Right atrium auricular region (tissue), 2 donors: ENCODE measurements at regions not wholly inside any gene's neighbourhood (a gene's known extent, or its start where the extent isn't known, plus 50 kb on each side); places are given as distances from the start of the nearest gene placed in this dataset.
A peak's percentile ranks its signal among the peaks of the same experiment; 100 is the strongest.
"Not testable (repeated sequence)": the region's sequence is repeated elsewhere in the genome, so short reads cannot be mapped to it uniquely, and the experiment has no call there.

ENCODE experiments used
- DNase-seq: peaks from one replicate; pipeline ENCODE4 v3.0.0-alpha.2; 2019; ENCODE audit warnings: low spot score
- H3K27ac ChIP-seq, 2 donors: fragments of 200-600 bp; sonication (generic); 1 replicate in 1 of 2; 2 replicates in 1 of 2; pipeline ENCODE4 v1.5.1; 2016 to 2019
- H3K27me3 ChIP-seq, 2 donors: fragments of 200-600 bp; sonication (generic); one replicate each; pipeline versions ENCODE4 v1.5.1 to v1.6.0; 2017 to 2019
- H3K36me3 ChIP-seq: fragments of 200-600 bp; sonication (generic); one replicate; pipeline ENCODE4 v1.5.1; 2016
- H3K4me1 ChIP-seq, 2 donors: fragments of 200-600 bp; sonication (generic); one replicate each; pipeline versions ENCODE4 v1.5.1 to v1.6.0; 2017 to 2019
- H3K4me3 ChIP-seq, 2 donors: fragments of 200-600 bp; sonication (generic); 1 replicate in 1 of 2; 2 replicates in 1 of 2; pipeline ENCODE4 v1.5.1; 2017 to 2019; ENCODE audit warnings: mild to moderate bottlenecking in 1 of 2, moderate library complexity in 1 of 2
- H3K9me3 ChIP-seq, 2 donors: fragments of 200-600 bp; sonication (generic); one replicate each; pipeline ENCODE4 v1.5.1; 2019
- CTCF ChIP-seq, 2 donors: fragments of 200-600 bp; sonication (generic); IDR thresholded peaks; one replicate each; pipeline ENCODE4 v1.5.1; 2019; ENCODE audit warnings: antibody characterized with exemption in 2 of 2

GRCh38 chr2:88892788-88893187 lies 201.3 kb downstream of the RPIA start:
- no peak overlapping the region for H3K4me3 ChIP-seq
- H3K27ac ChIP-seq: no peak overlapping the region
- TF ChIP-seq CTCF (IDR thresholded peaks at IDR 0.05): no peak
- no peaks in the 10 kb centered on the region for H3K9me3 ChIP-seq
- no peak for DNase-seq
- no peaks in the 10 kb centered on the region for H3K4me1 ChIP-seq
- H3K36me3 ChIP-seq: no peaks in the 10 kb centered on the region
- no peaks in the 10 kb centered on the region for H3K27me3 ChIP-seq

GRCh38 chr2:88896971-88897370 lies 205.5 kb downstream of the RPIA start:
- H3K27me3 ChIP-seq: no peaks in the 10 kb centered on the region
- H3K36me3 ChIP-seq: no peaks in the 10 kb centered on the region
- TF ChIP-seq CTCF (IDR thresholded peaks at IDR 0.05): no peak
- no peaks in the 10 kb centered on the region for H3K9me3 ChIP-seq
- no peak for DNase-seq
- no peak overlapping the region for H3K27ac ChIP-seq
- H3K4me1 ChIP-seq: no peaks in the 10 kb centered on the region
- no peak overlapping the region for H3K4me3 ChIP-seq

GRCh38 chr2:88897715-88898114 lies 206.2 kb downstream of the RPIA start:
- Histone ChIP-seq H3K27me3 (no peaks in the 10 kb centered on the region), H3K9me3 (no peaks in the 10 kb centered on the region), H3K4me3 (no peak overlapping the region), H3K36me3 (no peaks in the 10 kb centered on the region), H3K27ac (no peak overlapping the region), H3K4me1 (no peaks in the 10 kb centered on the region)
- TF ChIP-seq CTCF (IDR thresholded peaks at IDR 0.05): no peak
- no peak for DNase-seq

GRCh38 chr2:88903749-88904353 lies 212.4 kb downstream of the RPIA start:
- peak; percentile 64 to 83 for TF ChIP-seq CTCF (IDR thresholded peaks at IDR 0.05)
- DNase-seq: no peak
- Histone ChIP-seq H3K4me1 (no peaks in the 10 kb centered on the region), H3K4me3 (no peak overlapping the region), H3K27me3 (peaks cover 0 to 4% of the 10 kb centered on the region in 2 donors), H3K27ac (no peak overlapping the region), H3K36me3 (no peaks in the 10 kb centered on the region), H3K9me3 (no peaks in the 10 kb centered on the region)

- no peaks in the 10 kb centered on the region for H3K27me3 ChIP-seq
- no peaks in the 10 kb centered on the region for H3K4me1 ChIP-seq
- DNase-seq: no peak
- H3K4me3 ChIP-seq: no peak overlapping the region
- H3K27ac ChIP-seq: no peak overlapping the region
- no peaks in the 10 kb centered on the region for H3K36me3 ChIP-seq
- no peaks in the 10 kb centered on the region for H3K9me3 ChIP-seq
- TF ChIP-seq CTCF (IDR thresholded peaks at IDR 0.05): no peak
These were observed 221.8 kb downstream of the RPIA start for GRCh38 chr2:88913280-88913679.

- no peaks in the 10 kb centered on the region for H3K9me3 ChIP-seq
- no peak overlapping the region for H3K4me3 ChIP-seq
- TF ChIP-seq CTCF (IDR thresholded peaks at IDR 0.05): peak; percentile 19 to 61
- no peaks in the 10 kb centered on the region for H3K4me1 ChIP-seq
- H3K27me3 ChIP-seq: no peaks in the 10 kb centered on the region
- H3K27ac ChIP-seq: no peak overlapping the region
- DNase-seq: no peak
- H3K36me3 ChIP-seq: no peaks in the 10 kb centered on the region
These were observed 227.7 kb downstream of the RPIA start for GRCh38 chr2:88919087-88919738.

GRCh38 chr2:88920399-88920798 lies 228.9 kb downstream of the RPIA start:
- H3K27me3 ChIP-seq, H3K36me3 ChIP-seq, H3K4me3 ChIP-seq, H3K9me3 ChIP-seq, H3K4me1 ChIP-seq, DNase-seq, H3K27ac ChIP-seq: not testable (repeated sequence)
